ENCODE measurements at regions not wholly inside any gene's neighbourhood (a gene's known extent, or its start where the extent isn't known, plus 50 kb on each side); places are given as distances from the start of the nearest gene placed in this dataset.

DNA sequence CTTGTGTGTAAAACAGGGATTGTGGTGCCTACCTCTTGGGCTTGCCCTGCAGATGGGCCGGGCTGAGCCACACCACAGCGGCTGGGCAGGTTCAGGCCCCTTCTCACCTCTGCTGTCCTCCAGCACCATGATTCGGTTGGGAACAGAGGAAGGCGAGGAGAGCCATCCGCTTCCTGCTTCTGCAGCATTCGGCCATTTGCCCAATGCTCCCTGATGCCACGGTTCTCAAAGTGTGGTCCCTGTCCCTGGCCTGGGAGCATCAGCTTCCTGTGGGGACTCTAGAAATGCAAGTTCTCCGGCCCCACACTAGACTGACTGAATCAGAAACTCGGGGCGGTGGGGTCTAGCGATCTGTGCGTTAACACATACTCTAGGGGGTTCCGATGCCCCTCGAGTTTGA lies 65.1 kb downstream of the RRM2 start:
- intact Hi-C loops (cut with DNase I): no loop called here
- TF ChIP-seq, protein P1, sequence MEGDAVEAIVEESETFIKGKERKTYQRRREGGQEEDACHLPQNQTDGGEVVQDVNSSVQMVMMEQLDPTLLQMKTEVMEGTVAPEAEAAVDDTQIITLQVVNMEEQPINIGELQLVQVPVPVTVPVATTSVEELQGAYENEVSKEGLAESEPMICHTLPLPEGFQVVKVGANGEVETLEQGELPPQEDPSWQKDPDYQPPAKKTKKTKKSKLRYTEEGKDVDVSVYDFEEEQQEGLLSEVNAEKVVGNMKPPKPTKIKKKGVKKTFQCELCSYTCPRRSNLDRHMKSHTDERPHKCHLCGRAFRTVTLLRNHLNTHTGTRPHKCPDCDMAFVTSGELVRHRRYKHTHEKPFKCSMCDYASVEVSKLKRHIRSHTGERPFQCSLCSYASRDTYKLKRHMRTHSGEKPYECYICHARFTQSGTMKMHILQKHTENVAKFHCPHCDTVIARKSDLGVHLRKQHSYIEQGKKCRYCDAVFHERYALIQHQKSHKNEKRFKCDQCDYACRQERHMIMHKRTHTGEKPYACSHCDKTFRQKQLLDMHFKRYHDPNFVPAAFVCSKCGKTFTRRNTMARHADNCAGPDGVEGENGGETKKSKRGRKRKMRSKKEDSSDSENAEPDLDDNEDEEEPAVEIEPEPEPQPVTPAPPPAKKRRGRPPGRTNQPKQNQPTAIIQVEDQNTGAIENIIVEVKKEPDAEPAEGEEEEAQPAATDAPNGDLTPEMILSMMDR (IDR thresholded peaks at IDR 0.05): no peak
- ATAC-seq (no peak), DNase-seq (no peak)
- H3K9me3 ChIP-seq: no peaks in the 10 kb centered on the region
- H3K4me1 ChIP-seq: no peaks in the 10 kb centered on the region
- H3K27me3 ChIP-seq (ENCODE audit: low read depth): no peaks in the 10 kb centered on the region
- no peak overlapping the region for H3K27ac ChIP-seq
- H3K4me3 ChIP-seq: no peak overlapping the region
- H3K36me3 ChIP-seq: no peaks in the 10 kb centered on the region

DNA sequence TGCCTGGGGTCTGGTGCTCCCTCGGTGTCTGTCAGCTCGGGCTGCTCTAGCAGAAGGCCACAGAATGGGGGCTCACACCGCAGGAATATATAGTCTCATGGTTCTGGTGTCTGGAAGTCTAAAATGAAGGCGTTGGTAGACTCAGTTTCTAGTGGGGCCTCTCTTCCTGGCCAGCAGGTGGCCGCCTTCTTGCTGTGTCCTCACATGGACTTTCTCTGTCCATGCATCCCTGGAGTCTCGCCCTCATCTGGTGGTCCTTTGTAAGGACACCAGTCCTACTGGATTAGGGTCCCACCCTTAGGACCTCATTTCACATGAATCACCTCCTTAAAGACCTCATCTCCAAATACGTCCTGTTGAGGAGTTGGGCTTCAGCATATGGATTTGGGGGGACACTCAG lies 65.7 kb downstream of the RRM2 start:
- ATAC-seq (no peak), DNase-seq (no peak)
- Histone ChIP-seq H3K4me3 (no peak overlapping the region), H3K4me1 (peaks cover 2% of the 10 kb centered on the region), H3K27me3 (ENCODE audit: low read depth) (no peaks in the 10 kb centered on the region), H3K36me3 (no peaks in the 10 kb centered on the region), H3K27ac (no peak overlapping the region), H3K9me3 (no peaks in the 10 kb centered on the region)
- intact Hi-C loops (cut with DNase I): no loop called here
- TF ChIP-seq, protein P1 (IDR thresholded peaks at IDR 0.05): no peak

DNA sequence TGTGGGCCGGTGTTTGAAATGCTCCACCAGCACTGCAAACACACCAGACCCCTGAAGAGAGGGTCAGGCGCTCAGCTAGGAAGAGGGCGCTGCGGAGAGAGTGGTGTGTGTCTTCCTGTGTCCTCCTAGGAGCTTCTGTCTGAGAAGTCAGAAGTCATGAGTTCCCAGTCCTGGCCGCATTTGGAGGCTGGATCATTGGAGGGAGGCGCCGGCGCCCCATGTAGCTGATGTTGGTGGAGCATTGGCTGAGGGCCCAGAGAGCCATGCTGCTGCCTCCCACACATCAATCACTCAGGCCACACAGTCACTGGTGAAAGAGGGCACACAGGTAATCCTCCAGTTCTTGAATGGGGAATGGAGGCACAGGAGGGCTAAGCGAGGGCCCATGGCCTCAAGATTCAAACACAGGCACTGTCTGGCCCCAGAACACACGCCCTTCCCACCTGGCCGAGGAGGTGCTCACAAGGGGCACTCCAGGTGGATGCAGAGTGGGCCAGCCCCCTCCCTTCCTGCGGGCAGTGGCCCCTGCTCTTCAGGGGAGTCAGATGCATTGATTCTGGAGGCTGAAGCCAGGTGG lies 66.3 kb downstream of the RRM2 start:
- Histone ChIP-seq H3K4me1 (peaks cover 6% of the 10 kb centered on the region), H3K27ac (no peak overlapping the region), H3K36me3 (no peaks in the 10 kb centered on the region), H3K27me3 (ENCODE audit: low read depth) (no peaks in the 10 kb centered on the region), H3K9me3 (no peaks in the 10 kb centered on the region), H3K4me3 (no peak overlapping the region)
- ATAC-seq (no peak), DNase-seq (no peak)
- TF ChIP-seq, protein P1 (IDR thresholded peaks at IDR 0.05): no peak
- intact Hi-C loops (cut with DNase I): no loop called here

DNA sequence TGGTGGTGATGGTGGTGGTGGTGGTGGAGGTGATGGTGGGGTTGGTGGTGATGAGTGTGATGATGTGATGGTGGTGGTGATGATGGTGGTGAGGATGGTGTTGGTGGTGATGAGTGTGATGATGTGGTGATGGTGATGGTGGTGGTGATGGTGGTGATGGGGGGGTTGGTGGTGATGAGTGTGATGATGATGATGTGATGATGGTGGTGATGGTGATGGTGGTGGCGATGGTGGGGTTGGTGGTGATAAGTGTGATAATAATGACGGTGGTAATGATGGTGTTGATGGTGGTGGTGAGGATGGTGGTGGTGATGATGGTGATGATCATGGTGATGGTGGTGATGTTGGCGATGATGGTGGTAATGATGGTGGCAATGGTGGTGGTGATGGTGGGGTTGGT lies 67.7 kb downstream of the RRM2 start:
- Histone ChIP-seq H3K27ac (no peak overlapping the region), H3K4me3 (no peak overlapping the region), H3K4me1 (peaks cover 6% of the 10 kb centered on the region), H3K36me3 (no peaks in the 10 kb centered on the region), H3K27me3 (ENCODE audit: low read depth) (no peaks in the 10 kb centered on the region), H3K9me3 (no peaks in the 10 kb centered on the region)
- TF ChIP-seq, protein P1 (IDR thresholded peaks at IDR 0.05): no peak
- DNase-seq: no peak
- intact Hi-C loops (cut with DNase I): no loop called here
- no peak for ATAC-seq

DNA sequence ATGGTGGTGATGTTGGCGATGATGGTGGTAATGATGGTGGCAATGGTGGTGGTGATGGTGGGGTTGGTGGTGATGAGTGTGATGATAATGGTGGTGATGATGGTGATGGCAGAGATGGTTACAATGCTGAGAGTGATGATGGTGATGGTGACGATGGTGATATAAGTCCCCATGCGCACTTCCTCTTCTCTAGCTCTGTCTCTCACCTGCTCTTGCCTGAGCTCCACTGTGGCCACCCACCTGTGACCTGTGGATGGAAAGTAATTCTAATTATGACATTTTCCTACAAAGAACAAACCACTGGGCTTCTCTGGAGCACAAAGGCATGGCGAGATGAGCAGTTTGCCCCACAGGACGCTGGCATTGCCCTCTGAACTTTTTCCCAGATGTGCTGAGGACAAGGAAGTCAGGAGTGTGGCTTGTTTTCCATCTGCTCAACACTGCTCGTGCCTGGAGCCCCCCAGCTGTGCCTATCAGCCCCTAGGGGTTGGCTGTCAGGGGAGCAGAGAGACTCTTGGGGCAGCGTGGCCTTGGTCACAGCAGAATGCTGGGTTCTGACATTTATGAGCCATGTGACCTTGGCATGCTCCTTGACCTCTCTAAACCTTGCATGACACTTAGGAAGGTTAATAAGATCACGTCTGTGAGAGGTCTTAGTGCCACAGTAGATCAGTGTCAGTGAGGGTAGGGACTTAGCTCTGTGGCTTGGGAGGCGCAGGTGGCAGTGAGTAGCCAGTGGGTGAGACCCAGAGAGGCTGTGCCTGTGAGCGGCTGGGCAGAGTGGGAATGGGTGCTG lies 68.4 kb downstream of the RRM2 start:
- intact Hi-C loops (cut with DNase I): no loop called here
- Histone ChIP-seq H3K4me3 (no peak overlapping the region), H3K27ac (no peak overlapping the region), H3K9me3 (no peaks in the 10 kb centered on the region), H3K36me3 (no peaks in the 10 kb centered on the region), H3K4me1 (peaks cover 6% of the 10 kb centered on the region), H3K27me3 (ENCODE audit: low read depth) (no peaks in the 10 kb centered on the region)
- TF ChIP-seq, protein P1 (IDR thresholded peaks at IDR 0.05): no peak
- DNase-seq: no peak
- ATAC-seq: no peak
